GM10248 (cell line): ENCODE measurements at regions not wholly inside any gene's neighbourhood (a gene's known extent, or its start where the extent isn't known, plus 50 kb on each side); places are given as distances from the start of the nearest gene placed in this dataset.
"Not testable (repeated sequence)": the region's sequence is repeated elsewhere in the genome, so short reads cannot be mapped to it uniquely, and the experiment has no call there.

Experiments used
- CTCF ChIA-PET: fragments of 300-600 bp; sonication (Branson Sonifier 250); formaldehyde crosslinking; extraction: SDS; loops from one replicate; lab custom pipeline; 2021; ENCODE audit warnings: antibody characterized with exemption; lab: Yijun Ruan, JAX
- POLR2A ChIA-PET: fragments of 350-650 bp; sonication (Branson Sonifier 250); formaldehyde crosslinking; extraction: SDS; loops from one replicate; lab custom pipeline; 2020; ENCODE audit warnings: antibody characterized with exemption; lab: Yijun Ruan, JAX
- DNase-seq: peaks from one replicate; pipeline ENCODE4 v3.0.0; 2012; ENCODE audit errors: extremely low spot score
- TF ChIP-seq, protein P1 (sequence below): IDR thresholded peaks from 2 replicates; pipeline ENCODE4 v1.5.1; 2012; ENCODE audit warnings: mild to moderate bottlenecking, low read depth; ENCODE audit errors: extremely low read depth, missing control alignments, control extremely low read depth

GRCh38 chr4:52374877-52375276, 284.2 kb downstream of the USP46 start:
- TF ChIP-seq, protein P1, sequence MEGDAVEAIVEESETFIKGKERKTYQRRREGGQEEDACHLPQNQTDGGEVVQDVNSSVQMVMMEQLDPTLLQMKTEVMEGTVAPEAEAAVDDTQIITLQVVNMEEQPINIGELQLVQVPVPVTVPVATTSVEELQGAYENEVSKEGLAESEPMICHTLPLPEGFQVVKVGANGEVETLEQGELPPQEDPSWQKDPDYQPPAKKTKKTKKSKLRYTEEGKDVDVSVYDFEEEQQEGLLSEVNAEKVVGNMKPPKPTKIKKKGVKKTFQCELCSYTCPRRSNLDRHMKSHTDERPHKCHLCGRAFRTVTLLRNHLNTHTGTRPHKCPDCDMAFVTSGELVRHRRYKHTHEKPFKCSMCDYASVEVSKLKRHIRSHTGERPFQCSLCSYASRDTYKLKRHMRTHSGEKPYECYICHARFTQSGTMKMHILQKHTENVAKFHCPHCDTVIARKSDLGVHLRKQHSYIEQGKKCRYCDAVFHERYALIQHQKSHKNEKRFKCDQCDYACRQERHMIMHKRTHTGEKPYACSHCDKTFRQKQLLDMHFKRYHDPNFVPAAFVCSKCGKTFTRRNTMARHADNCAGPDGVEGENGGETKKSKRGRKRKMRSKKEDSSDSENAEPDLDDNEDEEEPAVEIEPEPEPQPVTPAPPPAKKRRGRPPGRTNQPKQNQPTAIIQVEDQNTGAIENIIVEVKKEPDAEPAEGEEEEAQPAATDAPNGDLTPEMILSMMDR: no peak
- POLR2A ChIA-PET: no interaction called here
- CTCF ChIA-PET: interaction anchor here (1.1 to 3.9 kb wide), 7 partner anchors 10 to 1859 kb away, joined by 3 to 16 read pairs (median 8); no protein-coding TSS in a partner anchor
- DNase-seq: no peak

DNA sequence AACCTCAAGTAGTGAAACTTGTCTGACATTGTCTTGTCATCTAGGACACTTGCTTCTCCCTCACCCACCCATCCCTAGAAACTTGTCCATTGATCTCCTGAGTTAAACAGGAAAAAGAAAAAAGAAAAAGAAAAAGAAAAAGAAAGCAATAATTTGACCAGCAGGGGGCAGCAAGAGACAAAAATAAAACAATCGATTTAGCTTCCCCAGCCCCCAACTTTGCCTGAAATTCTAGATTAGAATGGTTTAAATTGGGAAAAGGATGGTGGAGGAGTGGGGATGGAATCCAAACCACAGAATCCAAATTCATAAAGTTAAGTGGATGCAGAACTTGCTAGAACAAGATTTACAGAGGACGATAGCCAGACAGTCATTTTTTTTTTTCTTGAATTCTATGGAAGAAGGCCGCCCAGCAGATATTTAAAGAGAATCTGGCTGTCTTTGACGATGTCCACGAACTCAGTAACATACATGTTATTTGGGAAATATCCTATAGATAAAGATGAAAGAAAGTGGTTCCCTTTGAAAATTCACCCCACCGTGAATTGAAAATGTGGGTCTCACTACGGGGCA, 282.9 kb downstream of the USP46 start:
- peak; percentile 24 for DNase-seq
- TF ChIP-seq, protein P1: peak; percentile 37
- POLR2A ChIA-PET: no interaction called here
- CTCF ChIA-PET: interaction anchor here (0.8 to 3.9 kb wide), 13 partner anchors 8 to 1857 kb away, joined by 3 to 20 read pairs (median 5); no protein-coding TSS in a partner anchor

DNA sequence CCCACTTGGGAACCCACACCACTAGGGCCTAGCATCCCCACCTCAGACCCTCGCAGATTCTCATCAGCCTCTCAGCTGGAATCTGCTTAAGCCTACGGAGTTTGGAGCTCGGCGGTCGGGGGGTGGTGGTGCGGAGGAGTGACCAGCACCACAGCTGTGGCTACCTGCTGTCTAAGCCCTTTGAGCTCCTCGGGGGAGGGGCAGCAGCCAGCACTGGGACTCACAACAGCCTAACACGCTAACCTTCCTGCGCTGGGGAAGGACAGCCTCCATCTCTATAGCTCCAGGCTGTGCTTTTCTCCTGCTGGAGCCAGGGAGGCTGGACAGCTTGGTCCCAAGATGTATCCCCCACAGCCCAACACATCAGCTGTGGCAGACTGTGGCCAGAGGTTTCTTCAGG, 281.5 kb downstream of the USP46 start:
- ChIA-PET CTCF (interaction anchor here (2.7 to 3.9 kb wide), 3 partner anchors 288 to 1856 kb away, joined by 10 to 20 read pairs (median 16); no protein-coding TSS in a partner anchor), POLR2A (no interaction called here)
- TF ChIP-seq, protein P1: no peak
- DNase-seq: no peak

- ChIA-PET POLR2A (no interaction called here), CTCF (no interaction called here)
- TF ChIP-seq, protein P1: no peak
- DNase-seq: no peak
These were observed 251.6 kb downstream of the USP46 start for GRCh38 chr4:52407545-52407944.

GRCh38 chr4:52408032-52408431, 251.1 kb downstream of the USP46 start:
- POLR2A ChIA-PET: no interaction called here
- TF ChIP-seq, protein P1: no peak
- CTCF ChIA-PET: interaction anchor here (0.8 to 1.1 kb wide), 2 partner anchors 32 to 99 kb away, joined by 3 read pairs; no protein-coding TSS in a partner anchor
- DNase-seq: no peak

- DNase-seq: no peak
- TF ChIP-seq, protein P1: no peak
- CTCF ChIA-PET: interaction anchor here (0.8 to 1.1 kb wide), 2 partner anchors 32 to 98 kb away, joined by 3 read pairs; no protein-coding TSS in a partner anchor
- POLR2A ChIA-PET: no interaction called here
These were observed 250.6 kb downstream of the USP46 start for GRCh38 chr4:52408471-52408870.

- DNase-seq, POLR2A ChIA-PET, CTCF ChIA-PET: not testable (repeated sequence)
These were observed 249.3 kb downstream of the USP46 start for GRCh38 chr4:52409766-52410165.
